Thyroid gland (tissue), 4 donors: ENCODE measurements at regions not wholly inside any gene's neighbourhood (a gene's known extent, or its start where the extent isn't known, plus 50 kb on each side); places are given as distances from the start of the nearest gene placed in this dataset.

ENCODE experiments used
- POLR2A ChIP-seq, 2 donors: fragments of 450-650 bp; IDR thresholded peaks; one replicate each; pipeline ENCODE4 v1.6.1; 2017; ENCODE audit warnings: antibody characterized with exemption in 2 of 2, mild to moderate bottlenecking in 2 of 2, moderate library complexity in 1 of 2
- TF ChIP-seq, protein P1 (sequence below), 6 experiments: fragments of 200-600 bp in 3 of 6; fragments of 450-650 bp in 3 of 6; sonication (generic) in 3 of 6; IDR thresholded peaks; one replicate each; pipeline ENCODE4 v1.5.1; 2016 to 2019; ENCODE audit warnings: antibody characterized with exemption in 6 of 6, mild to moderate bottlenecking in 2 of 6, inconsistent platforms in 1 of 6, moderate library complexity in 1 of 6

DNA sequence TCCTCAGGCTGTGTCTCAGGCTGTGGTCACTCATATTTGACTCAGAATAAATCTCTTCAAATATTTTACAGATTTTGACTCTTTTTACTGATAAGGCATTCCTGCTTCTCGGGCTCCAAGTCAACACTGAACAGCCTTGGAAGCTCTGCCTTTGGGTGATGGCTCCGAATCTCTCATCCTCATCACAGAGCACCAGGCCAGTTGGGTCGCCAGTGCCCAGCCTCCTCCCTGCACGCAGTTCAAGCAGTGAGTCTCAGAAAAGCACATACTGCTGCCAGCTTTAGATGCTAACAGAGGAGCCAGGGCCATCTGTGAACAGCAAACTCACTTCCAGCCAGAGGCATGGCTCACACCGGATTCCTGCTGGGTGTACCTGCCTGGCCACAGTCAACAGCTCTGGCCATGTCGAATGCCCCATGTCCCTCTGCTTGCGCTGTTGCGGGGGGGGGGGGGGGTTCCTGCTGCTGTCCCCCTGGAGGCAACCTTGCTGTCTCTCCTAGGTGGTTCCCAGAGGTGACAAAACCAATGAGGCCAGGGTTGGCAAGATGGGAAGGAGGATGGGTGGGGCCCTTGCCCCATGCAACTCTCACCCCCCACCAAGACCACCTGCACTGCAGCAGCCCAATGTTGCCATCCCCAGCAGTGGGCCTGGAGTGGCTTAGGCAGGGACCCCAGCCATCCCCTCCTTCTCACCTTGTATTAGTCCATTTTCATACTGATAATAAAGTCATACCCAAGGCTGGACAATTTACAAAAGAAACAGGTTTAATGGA, 248.8 kb downstream of the ERMARD start:
- TF ChIP-seq, protein P1, sequence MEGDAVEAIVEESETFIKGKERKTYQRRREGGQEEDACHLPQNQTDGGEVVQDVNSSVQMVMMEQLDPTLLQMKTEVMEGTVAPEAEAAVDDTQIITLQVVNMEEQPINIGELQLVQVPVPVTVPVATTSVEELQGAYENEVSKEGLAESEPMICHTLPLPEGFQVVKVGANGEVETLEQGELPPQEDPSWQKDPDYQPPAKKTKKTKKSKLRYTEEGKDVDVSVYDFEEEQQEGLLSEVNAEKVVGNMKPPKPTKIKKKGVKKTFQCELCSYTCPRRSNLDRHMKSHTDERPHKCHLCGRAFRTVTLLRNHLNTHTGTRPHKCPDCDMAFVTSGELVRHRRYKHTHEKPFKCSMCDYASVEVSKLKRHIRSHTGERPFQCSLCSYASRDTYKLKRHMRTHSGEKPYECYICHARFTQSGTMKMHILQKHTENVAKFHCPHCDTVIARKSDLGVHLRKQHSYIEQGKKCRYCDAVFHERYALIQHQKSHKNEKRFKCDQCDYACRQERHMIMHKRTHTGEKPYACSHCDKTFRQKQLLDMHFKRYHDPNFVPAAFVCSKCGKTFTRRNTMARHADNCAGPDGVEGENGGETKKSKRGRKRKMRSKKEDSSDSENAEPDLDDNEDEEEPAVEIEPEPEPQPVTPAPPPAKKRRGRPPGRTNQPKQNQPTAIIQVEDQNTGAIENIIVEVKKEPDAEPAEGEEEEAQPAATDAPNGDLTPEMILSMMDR (IDR thresholded peaks at IDR 0.05), result no peak
- TF ChIP-seq POLR2A (IDR thresholded peaks at IDR 0.05), result no peak
